ENCODE measurements at regions not wholly inside any gene's neighbourhood (a gene's known extent, or its start where the extent isn't known, plus 50 kb on each side); places are given as distances from the start of the nearest gene placed in this dataset.

DNA sequence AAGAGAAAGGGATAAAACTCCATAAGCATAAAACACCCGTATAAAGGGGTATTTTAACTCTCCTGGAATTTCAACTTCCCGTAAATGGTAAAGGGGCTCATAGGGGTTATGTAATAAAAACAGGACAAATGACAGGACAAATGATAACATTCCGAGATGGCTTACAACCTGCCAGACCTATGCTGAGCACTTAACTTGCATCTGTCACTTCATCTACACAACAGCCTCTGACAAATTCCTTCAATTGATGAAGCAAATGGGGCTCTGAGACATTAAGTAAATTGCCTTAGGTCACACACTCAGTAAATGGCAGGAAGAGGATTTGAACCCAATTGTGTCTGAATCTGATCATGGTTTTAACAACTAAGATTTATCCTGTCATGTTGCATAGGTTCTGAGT, 327.6 kb upstream of the SNX7 start:
- TF ChIP-seq, protein P1, sequence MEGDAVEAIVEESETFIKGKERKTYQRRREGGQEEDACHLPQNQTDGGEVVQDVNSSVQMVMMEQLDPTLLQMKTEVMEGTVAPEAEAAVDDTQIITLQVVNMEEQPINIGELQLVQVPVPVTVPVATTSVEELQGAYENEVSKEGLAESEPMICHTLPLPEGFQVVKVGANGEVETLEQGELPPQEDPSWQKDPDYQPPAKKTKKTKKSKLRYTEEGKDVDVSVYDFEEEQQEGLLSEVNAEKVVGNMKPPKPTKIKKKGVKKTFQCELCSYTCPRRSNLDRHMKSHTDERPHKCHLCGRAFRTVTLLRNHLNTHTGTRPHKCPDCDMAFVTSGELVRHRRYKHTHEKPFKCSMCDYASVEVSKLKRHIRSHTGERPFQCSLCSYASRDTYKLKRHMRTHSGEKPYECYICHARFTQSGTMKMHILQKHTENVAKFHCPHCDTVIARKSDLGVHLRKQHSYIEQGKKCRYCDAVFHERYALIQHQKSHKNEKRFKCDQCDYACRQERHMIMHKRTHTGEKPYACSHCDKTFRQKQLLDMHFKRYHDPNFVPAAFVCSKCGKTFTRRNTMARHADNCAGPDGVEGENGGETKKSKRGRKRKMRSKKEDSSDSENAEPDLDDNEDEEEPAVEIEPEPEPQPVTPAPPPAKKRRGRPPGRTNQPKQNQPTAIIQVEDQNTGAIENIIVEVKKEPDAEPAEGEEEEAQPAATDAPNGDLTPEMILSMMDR (IDR thresholded peaks at IDR 0.05; ENCODE audit: insufficient read depth, low read depth, low read length, missing control alignments): no peak
- DNase-seq (ENCODE audit: low read depth): no peak

DNA sequence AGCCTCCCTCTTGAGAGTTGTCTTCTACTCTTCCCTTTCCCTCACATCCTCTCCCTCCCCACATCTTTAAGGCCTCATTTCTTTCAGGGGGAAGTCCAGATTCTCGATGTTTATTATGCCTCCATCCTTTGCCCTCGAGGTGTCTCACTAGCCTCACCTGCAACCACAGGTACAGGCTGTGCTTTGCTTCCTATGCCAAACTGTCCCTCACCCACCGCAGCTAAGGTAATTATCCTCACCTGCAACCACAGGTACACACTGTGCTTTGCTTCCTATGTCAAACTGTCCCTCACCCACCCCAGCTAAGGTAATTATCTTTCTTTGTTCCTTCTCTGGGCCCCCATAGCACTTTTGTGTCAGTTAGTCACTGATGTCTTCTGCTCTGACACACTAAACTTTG, 328.1 kb upstream of the SNX7 start:
- H3K4me3 ChIP-seq (ENCODE audit: low read depth, low read length): no peak overlapping the region
- TF ChIP-seq, protein P1 (IDR thresholded peaks at IDR 0.05; ENCODE audit: insufficient read depth, low read depth, low read length, missing control alignments): no peak
- no peak for DNase-seq (ENCODE audit: low read depth)

More for the DNA sequence above, 327.6 kb upstream of the SNX7 start:
- no peak overlapping the region for H3K4me3 ChIP-seq (ENCODE audit: low read depth, low read length)

DNA sequence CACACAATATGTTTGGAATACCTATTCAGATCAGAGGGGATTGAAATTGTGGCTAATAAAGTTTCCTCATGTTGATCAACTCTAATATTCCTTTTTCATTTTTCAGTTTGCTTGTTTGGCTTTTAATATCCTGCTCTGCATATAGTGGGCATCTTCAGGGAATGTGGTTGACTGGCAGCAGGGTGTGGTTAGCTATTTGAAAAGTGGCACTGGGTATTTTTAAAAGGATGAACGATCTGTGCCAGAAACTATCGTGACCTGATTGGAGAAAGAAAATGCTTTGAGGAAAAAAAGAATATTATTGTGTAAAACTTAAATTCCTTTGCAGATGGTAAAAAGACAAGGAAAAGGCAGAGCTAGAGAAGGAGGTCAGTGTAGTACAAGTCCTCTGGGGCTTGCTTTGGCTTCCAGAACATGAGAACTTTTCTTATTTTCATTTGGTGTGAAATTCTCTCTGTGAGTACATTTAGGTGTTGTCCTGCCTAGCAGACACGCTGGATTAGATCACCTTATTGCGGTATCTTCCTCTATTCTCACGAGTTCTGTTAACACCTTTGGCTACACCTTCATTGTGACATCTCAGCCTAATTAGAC, 329.7 kb upstream of the SNX7 start:
- TF ChIP-seq, protein P1 (IDR thresholded peaks at IDR 0.05; ENCODE audit: insufficient read depth, low read depth, low read length, missing control alignments): no peak
- H3K4me3 ChIP-seq (ENCODE audit: low read depth, low read length): no peak overlapping the region
- DNase-seq (ENCODE audit: low read depth): no peak

DNA sequence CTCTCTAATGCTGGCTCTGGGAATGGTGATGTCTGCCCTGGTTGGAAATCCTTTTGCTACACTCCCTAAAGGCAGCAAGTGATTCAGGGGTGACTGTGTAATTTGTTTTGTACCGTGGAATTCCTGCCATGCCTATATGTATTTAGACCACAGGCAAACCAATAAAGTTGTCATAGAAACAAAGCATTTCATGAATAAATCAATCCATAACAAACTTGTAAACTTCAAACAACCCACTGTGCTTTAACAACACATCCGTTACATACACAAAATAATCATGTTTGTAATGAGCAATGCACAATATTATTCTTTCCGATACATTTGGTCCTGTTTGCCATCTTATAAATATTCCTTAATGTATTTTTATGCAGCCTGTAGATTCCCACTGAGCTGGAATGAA, 330.3 kb upstream of the SNX7 start:
- no peak overlapping the region for H3K4me3 ChIP-seq (ENCODE audit: low read depth, low read length)
- no peak for DNase-seq (ENCODE audit: low read depth)
- TF ChIP-seq, protein P1 (IDR thresholded peaks at IDR 0.05; ENCODE audit: insufficient read depth, low read depth, low read length, missing control alignments): no peak

DNA sequence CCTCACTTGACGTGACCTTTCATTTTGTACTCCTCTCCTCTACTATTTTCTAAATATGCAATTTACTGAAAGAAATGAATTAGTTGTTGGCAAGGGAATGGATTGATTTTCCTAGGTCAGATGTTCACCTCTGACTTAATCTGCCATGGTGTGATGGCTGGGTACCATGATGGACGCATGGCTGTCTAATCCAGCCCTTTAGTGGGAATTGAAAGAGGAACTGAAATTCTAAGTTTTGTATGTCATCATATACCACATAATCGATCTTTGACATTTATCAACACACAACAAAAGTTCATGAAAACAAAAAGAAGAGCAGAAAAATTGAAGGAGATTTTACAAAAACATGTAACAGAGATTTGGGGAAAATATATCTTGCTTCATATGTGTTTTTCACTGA, 331.3 kb upstream of the SNX7 start:
- no peak overlapping the region for H3K4me3 ChIP-seq (ENCODE audit: low read depth, low read length)
- DNase-seq (ENCODE audit: low read depth): no peak
- TF ChIP-seq, protein P1 (IDR thresholded peaks at IDR 0.05; ENCODE audit: insufficient read depth, low read depth, low read length, missing control alignments): no peak

DNA sequence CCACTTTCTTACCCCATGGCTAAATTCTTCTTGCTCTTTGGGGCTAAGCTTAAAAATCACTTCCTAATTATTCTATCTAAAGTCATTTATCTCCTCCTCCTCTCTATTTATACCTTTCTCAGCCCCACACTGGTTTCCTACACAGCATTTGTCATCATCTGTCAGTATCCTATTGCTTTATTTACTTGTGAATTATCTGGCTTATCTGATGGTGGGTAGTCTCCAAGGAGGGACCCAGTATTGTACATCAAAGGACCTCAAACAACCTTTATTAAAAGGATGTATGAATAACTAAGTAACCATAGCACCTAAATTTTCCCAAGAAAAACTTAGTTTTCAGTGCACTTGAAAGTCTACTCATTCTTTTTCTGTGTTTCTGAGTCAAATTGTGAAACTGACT, 332.7 kb upstream of the SNX7 start:
- no peak overlapping the region for H3K4me3 ChIP-seq (ENCODE audit: low read depth, low read length)
- TF ChIP-seq, protein P1 (IDR thresholded peaks at IDR 0.05; ENCODE audit: insufficient read depth, low read depth, low read length, missing control alignments): no peak
- DNase-seq (ENCODE audit: low read depth): no peak

DNA sequence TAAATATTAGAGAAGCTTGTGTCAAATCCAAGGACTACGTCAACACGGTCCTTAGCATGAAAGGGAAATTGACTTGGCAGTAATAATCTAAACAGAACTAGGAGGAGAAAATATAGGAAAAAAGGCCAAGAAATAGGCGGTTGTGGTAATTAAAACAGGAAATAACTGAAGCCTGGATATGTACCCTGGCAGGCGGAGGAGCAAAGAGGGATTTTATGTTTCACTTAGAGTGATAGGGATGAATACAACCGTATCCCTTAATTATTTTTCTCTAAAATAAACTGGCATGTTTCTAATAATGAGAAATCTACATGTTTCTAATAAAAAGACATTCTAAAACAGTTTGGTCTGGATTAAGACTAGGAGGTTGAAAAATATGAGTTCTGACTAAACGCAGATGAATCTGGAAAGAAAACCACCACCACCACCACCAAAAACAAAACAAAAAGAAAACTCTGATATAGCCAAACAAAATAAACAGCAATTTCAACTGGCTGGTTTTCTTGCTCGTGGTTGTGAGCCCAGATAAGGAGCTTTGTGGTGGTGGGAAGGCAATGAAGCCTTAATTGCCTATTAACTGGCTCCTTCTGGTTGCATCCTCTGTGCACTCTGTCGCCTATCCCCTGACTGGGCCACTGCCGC, 334.2 kb upstream of the SNX7 start:
- TF ChIP-seq, protein P1 (IDR thresholded peaks at IDR 0.05; ENCODE audit: insufficient read depth, low read depth, low read length, missing control alignments): no peak
- no peak for DNase-seq (ENCODE audit: low read depth)
- no peak overlapping the region for H3K4me3 ChIP-seq (ENCODE audit: low read depth, low read length)

All from GM12865 (cell line).